NCI-H2029 treated with DMSO at 0.1 percent for 48 hours (cell line): ENCODE measurements at regions not wholly inside any gene's neighbourhood (a gene's known extent, or its start where the extent isn't known, plus 50 kb on each side); places are given as distances from the start of the nearest gene placed in this dataset.

Experiments
- DNase-seq: peaks from one replicate; lab custom pipeline; 2025; lab: John Stamatoyannopoulos, UW

DNA sequence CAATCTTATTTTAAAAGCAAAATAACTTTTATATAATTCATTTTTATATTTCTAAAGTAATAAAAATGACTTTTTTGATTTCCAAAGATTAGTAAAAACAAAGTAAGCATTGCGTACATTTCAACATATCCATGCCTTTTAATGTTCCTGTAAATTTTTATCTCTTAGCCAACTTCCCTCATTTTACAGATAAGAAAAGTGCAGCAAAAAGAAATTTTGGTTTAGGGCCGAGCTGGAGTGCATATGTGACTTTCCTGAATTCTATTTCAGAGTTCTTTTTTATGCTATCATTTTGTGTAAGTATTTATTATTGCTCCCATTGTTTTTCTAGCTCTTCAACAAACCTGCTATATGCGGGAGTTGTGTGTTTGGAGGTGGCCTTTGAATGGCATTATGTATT, 195.3 kb downstream of the NHLRC3 start:
- no peak for DNase-seq

DNA sequence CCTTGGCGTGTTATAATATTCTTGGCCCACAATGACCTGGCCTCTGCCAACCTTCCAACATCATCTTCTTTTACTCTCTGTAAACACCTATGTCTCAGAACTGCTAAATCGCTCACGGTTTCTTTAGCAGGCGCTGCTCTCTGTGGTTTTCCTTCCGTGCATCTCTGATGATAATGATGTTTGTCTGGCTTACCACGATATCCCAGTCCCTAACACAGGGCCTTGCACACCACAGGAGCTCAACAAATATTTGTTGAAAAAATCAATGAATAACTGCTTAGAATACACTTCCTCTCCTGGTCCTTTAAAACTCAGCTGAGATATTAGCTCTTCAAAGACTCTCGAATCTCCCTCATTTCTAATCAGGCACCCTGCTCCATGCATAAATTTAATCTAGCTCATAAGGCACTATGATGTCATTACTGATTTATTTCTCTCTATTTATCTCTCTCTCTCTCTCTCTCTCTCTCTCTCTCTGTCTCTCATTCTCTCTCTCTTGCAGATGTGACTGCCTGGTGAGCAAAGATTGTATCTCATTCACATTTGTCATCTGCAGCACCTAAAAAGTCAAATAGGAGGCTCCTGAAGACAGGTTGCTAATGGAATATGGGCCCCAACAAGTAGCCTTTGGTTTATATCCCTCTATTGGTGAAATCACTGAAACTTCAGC, 206.4 kb downstream of the NHLRC3 start:
- DNase-seq: no peak

DNA sequence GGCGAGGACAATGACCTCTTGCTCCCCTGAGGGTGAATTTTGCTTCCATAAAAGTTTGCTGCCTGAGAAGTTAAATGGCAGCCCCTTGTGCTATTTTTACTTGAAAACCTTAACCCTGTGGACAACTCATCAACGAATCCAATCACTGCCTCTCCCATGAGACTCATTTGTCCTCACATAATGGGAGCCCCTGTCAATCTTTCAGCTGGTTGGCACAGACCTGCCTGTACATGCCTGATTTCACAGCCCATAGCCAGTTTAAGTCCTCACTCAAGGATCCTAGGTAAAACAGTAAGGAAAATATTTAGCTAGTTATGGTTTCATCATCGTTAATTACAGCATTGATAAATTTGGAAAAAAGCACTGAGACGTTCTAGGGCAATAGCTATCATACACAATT, 207.4 kb downstream of the NHLRC3 start:
- DNase-seq: no peak

DNA sequence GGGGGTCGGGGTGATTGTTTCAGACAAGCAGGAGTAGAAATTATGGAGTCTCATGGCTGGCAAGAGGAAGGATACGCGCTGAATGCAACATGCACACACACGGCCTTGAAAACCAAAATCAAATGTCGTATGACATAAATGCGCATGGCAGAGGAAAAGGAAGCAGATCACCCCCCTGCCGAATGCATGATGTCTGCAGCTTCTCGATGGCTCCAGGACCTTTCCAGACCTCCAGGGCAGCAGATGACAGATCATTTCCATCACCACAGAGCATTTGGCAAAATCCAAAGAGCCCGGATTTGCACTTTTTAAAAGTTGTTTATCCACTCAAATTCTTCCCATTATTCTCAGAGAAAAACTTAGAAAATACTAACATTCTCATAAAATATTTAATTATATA, 211.7 kb downstream of the NHLRC3 start:
- DNase-seq: no peak

DNA sequence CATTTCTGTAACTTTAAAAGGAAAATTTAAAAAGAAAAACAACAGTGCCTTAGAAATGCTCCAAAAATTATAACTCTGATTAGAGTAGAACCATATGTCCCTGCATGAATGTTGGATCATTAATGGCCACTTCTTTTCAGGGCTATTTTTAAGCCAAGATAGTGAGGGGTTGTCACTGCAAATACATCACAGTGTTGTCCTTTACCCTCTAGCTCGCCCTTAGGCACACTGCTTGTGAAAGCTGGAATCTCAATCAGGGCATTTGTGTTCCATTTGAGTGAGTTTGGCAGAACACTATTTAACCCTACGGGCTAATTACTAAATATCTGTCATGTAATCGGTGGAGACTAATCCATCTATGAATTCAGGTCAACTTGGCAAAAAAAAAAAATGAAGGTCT, 212.2 kb downstream of the NHLRC3 start:
- DNase-seq: no peak

DNA sequence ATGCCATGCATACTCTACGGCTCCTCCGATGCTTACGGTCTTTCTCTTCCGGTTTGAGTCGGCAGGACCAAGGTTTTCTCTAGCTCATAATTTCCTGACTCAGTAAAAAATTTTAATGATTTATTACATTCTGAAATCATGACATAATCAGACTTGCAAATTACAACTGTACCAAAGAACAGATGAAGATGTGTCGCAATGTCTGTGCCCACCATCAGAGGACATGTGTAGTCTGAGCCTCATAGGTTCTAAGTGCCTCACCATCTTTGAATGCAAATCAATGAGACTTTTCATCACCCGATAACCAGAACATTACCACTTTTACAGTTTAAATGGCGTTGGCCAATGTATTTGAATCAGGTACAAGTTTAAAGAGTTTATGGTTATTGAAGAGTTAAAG, 213.1 kb downstream of the NHLRC3 start:
- no peak for DNase-seq

DNA sequence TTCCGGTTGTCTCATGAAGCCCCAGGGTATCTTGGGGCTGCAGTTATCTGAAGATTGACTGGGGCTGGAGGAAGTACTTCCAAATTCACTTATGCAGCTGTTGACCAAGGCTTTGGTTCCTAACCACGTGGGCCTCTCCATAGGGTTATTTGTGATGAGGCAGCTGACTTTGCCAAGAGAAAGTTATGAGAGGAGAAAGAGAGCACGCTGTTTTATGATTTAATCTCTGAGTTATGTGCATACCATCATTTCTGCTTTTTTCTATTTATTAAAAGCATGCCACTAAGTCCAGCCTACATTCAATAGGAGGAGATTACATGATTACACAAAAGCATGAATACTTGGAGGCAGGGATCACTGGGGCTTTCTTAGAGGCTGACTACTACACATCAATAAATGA, 215.5 kb downstream of the NHLRC3 start:
- DNase-seq: no peak

DNA sequence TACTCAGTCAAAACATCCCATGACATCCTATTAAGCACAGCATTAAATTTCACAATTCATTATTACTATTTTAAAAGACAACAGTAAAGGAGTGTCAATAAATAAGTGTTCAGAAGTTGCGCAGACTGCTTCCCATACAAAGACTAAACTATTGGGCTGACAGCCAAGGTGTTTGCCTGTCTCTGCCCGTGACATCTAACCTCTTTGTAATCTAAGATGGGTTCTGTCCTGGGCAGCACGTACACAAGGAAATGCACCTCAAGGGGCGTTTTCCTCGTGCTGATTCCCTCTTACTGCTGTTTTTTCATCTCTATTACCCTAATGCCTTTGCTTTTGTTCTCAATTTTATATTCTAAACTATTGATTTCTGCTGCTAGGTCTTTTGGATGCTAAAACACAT, 216.3 kb downstream of the NHLRC3 start:
- DNase-seq: no peak

DNA sequence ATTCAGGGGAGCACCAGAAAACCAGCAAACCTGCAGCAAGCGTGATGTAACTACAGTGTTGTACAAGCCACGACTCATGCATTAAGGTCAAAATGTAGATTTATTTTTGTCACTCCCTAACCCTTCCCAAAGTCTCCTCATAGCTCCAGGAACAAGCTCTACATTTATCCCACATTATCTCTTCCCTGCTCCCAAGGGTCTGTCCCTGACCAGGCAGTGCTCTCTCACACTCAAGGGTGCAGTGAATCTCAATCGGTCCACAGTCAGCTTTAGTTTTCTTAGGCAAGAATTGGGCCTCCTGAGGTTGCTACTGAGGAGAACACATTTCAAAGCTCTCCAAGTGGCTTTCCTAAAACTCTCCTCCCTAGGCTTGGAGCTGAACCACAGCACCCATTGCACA, 219.4 kb downstream of the NHLRC3 start:
- DNase-seq: no peak

DNA sequence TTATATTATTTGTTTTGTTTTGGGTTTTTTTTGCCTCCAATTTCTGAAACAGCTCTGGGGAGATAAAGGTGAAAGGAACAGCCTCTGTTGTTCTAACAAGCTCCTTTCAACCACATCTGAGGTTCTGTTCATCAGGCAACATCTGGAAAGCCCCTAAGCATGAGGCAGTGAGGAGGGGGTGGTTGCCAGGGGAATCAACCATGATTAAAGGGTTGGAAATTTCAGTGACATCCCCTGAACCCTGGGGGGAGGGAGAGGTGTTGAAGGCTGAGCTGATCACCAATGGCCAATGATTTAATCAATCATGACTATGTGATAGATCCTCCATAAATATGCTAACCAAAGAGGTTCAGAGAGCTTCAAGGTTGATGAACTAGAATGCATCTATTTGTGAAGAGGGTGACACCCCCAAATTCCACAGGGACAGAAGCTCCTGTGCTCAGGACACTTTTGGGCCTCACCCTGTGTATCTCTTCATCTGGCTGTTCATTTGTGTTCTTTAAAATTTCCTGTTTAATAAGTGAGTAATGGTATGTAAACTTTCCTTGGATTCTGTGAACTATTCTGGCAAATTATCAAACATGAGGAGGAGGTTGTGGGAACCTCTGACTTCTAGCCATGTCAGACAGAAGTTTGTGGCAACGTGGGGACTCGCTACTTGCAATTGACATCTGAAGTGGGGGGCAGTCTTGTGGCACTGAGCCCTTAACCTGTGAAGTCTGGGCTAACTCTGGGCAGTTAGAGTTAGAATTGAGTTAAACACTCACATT, 221.3 kb downstream of the NHLRC3 start:
- DNase-seq: no peak

DNA sequence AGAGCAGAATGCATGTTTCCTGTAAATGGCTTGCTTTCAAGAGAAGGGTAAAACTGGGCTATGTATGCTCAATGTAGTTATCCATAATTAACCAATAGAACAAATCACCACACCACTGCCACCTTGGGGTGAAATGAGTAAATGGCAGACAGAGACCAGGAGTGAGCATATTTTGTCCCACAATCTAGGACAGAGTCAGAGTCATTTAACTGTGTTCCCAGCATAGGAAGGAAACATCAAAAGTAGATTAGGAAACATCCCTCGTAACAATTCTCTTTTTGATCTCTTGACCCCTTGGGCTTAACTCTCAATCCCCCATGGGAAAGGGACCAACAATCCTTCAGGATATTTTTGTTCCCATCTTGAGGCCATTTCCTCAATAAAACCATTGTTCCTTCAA, 224.8 kb downstream of the NHLRC3 start:
- DNase-seq: peak; percentile 31

DNA sequence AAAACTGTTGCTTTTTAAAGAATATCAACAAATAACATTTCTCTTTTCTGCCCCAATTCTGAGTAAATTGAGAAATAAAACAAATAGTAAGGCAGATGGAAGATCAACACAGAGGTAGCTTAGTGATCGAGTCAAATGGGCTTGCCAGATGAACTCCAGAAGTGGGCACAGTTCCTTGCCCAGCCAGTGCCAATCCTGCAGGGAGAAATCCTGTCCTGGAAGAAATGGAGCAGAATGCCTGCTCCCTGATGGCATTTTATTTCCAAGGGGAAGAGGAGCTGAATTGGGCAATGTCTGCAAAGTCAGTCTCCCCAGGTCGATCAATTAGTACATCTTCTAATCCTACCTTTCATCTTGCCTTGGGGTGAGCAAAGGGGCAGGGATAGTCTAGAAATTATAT, 225.3 kb downstream of the NHLRC3 start:
- no peak for DNase-seq

DNA sequence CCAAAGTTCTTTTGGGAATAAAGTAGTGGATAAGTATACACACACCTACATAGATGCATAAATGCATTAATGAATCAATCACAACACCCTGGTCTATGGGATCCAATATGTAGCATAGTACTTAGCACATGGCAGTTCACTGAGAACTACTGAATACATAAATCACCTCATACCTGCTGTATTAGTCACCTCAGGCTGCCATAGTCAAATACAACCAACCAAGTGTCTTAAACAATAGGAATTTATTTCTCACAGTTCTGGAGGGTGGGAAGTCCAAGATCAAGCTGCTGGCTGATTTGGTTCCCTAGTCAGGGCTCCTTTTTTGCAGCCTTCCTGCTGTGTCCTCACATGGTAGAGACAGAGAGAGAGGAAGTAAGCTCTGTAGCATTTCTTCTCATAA, 228.2 kb downstream of the NHLRC3 start:
- no peak for DNase-seq

DNA sequence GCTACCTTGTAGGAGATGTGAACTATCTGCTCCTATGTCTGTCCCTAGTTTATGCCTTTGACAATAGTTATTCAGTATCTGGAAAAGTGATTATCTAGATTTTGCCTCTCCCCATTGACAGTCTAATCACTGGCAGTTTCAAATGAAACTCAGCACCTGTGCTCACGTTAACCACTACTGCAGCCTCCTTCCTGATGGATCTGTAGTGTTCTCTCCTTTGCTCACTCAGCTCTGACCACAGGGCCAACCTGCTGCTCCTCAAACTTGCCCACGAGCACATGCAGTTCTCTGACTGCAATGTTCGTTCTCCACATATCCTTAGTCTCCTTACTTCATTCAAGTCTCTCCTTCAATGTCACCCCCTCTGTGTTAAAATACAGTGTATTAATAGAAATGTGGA, 230.1 kb downstream of the NHLRC3 start:
- DNase-seq: no peak

DNA sequence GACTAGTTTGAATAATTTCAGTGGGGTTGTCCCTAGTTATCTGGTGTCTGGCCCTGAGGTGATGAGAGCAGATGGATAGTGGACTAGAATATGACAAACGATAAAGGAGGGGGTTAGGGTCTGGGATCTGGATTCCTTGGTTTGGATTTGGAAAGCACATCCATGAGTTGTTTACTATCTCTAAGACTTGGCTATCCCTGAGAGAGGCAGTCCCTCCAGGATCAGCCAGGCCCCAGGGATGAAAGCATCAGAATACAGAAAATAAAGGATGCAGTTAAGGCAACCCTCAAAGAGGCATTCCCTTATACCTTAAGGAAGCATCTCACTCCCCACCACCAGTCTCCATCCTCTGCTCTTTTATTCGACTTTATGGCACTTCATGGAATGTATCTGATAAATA, 230.7 kb downstream of the NHLRC3 start:
- DNase-seq: no peak

DNA sequence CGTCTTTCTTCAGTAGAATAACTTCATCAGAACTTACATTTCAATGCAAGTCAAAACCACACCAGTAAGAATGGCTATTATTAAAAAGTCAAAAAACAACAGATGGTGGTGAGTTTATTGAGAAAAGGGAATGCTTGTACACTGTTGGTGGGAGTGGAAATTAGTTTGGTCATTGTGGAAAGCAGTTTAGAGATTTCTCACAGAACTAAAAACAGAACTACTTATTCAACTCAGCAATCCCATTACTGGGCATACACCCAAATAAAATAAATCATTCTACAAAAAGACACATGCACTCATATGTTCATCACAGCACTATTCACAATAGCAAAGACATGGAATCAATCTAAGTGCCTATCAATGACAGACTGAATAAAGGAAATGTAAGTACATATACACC, 231.2 kb downstream of the NHLRC3 start:
- DNase-seq: no peak

DNA sequence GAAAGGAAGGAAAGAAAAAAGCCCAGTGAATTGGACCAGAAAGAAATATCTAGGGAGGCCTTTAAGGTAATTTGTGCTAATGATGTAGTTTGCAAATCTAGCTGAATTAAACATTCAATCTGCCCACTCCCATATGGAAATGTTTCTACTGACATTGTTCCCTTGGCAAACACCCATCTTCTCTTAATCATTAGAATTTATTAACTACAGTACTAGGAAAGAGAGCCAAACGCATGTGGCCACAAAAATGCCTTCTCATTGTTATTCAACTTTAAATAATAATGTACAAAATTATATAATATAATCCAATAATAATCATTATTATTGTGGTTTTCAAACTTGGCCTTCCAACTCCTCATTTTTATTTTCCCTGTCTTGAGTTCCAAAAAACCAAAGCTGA, 234.7 kb downstream of the NHLRC3 start:
- no peak for DNase-seq

DNA sequence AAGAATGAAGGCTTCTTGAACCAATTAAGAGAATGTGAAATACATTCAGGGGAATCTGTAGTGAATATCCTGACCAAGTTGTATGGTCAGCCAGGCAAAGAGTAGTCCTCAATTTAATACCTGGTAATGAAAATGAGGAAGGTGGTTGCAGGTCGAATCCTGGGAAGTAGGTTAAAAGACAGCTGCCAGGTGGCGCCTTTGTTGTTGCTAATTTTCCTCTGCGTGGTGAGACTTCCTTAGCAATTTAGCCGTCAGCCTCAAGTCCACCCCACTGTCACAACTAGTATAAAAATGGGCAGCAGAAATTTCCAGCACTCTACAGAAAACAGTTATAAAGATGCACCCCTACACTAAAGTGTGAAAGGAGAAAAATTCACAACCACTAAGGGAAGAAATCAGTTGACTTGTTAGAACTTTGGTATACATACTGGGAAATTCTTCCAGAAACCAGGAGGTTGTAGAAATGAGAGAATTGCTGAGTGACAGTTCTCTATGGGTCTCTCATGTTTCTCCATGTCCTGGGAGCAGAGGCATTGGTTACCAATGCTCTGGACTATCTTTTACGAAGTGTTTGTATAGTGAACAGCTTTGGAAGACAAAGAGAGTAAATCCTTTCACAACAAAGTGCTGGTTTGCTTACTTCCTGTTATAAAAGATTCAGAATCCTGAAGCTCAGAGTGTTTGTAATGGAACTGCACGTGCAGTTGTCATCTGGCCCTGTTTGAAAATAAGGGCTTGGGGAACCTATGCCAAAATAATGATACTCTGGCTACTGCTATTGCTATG, 235.9 kb downstream of the NHLRC3 start:
- DNase-seq: no peak

DNA sequence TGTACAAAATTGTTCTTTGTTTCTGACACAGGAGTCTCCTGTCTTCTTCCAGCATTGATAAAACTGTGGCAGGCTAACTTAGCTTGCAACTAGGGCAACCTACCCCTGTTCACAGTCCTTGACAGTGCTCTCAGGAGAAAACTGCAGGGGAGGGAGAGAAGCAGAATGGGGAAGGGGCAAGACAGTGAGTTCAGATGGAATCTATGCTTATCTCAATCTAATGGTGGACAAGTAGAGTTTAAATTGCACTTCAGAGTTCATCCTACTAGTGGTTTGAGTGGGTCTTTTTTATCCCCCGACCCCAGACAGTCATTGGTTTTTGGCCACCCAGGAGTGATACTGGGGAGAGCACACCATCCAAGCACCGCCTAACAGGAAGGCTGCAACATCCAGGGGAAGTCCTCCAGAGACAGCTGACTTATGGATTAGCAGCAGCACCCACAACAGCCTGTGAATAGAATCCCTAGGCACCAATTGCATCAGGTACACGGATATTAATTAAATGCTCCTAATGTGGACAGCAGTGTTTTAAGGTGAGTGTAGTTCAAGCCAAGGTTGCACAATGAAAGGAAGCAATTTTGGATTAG, 236.6 kb downstream of the NHLRC3 start:
- DNase-seq: no peak

DNA sequence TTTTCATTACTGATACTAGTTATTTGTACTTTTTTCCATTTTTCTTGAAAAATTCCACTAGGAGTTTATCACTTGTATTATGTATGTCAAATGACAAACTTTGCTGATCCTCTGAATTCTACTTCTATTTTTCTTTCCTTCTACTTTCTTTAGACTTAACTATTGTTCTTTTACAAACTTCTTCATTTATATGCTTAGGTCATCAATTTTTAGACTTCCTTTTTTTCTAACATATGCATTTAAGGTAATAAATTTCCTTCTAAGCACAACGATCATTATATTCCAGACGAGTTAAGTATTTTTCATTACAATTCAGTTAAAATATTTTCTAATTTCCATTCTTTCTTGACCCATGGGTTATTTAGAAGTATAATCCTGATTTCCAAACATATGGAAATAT, 240.8 kb downstream of the NHLRC3 start:
- no peak for DNase-seq

DNA sequence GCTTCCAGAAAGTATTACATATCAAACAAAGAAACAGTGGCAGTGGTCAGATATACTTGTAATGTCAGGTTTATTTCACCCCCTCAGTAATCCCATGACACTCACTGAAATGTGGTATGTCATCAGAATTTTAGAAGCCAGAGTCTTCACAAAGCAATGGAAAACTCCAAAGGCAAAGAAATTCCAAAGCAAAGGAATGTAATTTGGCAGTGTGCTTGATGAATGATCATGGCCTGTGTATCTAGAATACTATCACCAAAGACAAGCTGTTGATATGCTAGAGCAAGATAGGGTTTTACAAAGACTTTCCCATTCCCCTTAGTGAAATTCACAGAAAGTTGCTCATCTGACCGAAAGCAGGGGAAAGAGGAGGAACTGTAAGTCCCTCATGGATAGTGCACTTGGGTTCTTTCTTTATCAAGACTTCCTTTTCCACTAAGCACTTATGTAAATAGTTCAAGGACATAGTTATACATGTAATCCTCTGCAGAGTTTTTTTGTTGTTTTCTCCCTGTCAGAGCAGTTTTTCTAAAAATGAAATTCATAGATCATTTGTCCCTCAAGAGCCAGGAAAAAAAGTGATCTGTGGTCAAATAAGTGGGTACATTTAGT, 243.4 kb downstream of the NHLRC3 start:
- no peak for DNase-seq

DNA sequence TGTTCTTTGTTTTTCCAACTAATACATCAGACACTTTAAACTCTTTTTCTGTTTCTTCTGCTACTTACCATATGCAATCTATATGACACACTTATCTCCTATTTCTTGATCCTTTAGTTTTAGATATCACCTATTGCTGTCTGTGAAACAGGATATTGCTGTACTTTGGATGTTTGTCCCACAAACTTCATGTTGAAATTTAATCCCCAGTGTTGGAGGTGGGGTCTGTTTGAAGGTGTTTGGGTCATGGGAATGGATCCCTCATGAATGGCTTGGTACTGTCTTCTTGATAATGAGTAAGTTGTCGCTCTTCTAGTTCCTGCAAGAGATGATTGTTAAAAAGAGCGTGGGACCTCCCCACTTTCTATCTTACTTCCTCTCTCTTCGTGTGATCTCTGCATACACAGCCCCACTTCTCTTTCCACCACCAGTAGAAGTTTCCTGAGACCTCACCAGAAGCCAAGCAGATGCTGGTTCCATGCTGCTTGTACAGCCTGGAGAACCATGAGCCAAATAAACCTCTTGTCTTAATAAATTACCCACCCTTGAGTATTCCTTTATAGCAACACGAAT, 244.2 kb downstream of the NHLRC3 start:
- no peak for DNase-seq
